Cardiac muscle cell (in vitro differentiated cells and primary cell): ENCODE measurements at regions not wholly inside any gene's neighbourhood (a gene's known extent, or its start where the extent isn't known, plus 50 kb on each side); places are given as distances from the start of the nearest gene placed in this dataset.

Experiments
- DNase-seq, 2 donors: peaks; one replicate each; pipeline versions ENCODE4 v3.0.0 to v3.0.0-alpha.2; 2010 to 2017; ENCODE audit warnings: low read depth in 1 of 2, low spot score in 1 of 2
- H3K27ac ChIP-seq: fragments of 200-600 bp; sonication (generic); 2 replicates; pipeline ENCODE4 v1.5.1; 2016
- H3K27me3 ChIP-seq: fragments of 200-600 bp; sonication (generic); 2 replicates; pipeline ENCODE4 v1.6.0; 2016; ENCODE audit warnings: control low read depth
- H3K36me3 ChIP-seq: fragments of 200-600 bp; sonication (generic); 2 replicates; pipeline ENCODE4 v1.5.1; 2016; ENCODE audit warnings: control low read depth
- H3K4me1 ChIP-seq: fragments of 200-600 bp; sonication (generic); 2 replicates; pipeline ENCODE4 v1.8.1; 2017; ENCODE audit warnings: low read depth, mild to moderate bottlenecking, mixed run types
- H3K4me3 ChIP-seq: fragments of 200-600 bp; sonication (generic); 2 replicates; pipeline ENCODE4 v1.5.1; 2016; ENCODE audit warnings: mild to moderate bottlenecking
- H3K9me3 ChIP-seq: fragments of 200-600 bp; sonication (generic); 2 replicates; pipeline ENCODE4 v1.5.1; 2017; ENCODE audit warnings: low read depth, mild to moderate bottlenecking, control low read depth
- TF ChIP-seq, protein P1 (sequence below): IDR thresholded peaks from 2 replicates; pipeline ENCODE4 v1.5.1; 2012; ENCODE audit warnings: low read depth, mild to moderate bottlenecking, low read length

DNA sequence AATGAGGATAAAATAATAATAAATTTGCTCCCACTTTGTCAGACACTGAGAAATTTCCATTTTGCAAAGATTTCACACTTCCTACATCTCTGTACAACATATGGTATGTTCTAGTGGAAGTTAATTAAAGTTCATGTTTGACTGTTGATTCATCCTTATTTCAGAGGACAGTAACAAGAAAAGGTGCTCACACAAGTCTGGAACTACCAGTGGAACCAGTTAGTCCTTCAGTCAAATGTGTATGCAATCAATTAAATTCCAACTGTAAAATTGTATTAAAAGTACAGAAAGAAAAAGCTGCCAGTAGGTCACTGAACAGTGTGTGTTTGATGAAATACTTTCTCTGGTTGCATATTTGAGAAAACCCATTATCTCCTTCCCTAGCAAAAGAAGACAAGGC, 496.0 kb upstream of the PKN2 start:
- H3K27ac ChIP-seq: no peak overlapping the region
- no peaks in the 10 kb centered on the region for H3K4me1 ChIP-seq
- TF ChIP-seq, protein P1, sequence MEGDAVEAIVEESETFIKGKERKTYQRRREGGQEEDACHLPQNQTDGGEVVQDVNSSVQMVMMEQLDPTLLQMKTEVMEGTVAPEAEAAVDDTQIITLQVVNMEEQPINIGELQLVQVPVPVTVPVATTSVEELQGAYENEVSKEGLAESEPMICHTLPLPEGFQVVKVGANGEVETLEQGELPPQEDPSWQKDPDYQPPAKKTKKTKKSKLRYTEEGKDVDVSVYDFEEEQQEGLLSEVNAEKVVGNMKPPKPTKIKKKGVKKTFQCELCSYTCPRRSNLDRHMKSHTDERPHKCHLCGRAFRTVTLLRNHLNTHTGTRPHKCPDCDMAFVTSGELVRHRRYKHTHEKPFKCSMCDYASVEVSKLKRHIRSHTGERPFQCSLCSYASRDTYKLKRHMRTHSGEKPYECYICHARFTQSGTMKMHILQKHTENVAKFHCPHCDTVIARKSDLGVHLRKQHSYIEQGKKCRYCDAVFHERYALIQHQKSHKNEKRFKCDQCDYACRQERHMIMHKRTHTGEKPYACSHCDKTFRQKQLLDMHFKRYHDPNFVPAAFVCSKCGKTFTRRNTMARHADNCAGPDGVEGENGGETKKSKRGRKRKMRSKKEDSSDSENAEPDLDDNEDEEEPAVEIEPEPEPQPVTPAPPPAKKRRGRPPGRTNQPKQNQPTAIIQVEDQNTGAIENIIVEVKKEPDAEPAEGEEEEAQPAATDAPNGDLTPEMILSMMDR: no peak
- no peaks in the 10 kb centered on the region for H3K9me3 ChIP-seq
- no peak overlapping the region for H3K4me3 ChIP-seq
- no peaks in the 10 kb centered on the region for H3K27me3 ChIP-seq
- DNase-seq: no peak
- no peaks in the 10 kb centered on the region for H3K36me3 ChIP-seq

DNA sequence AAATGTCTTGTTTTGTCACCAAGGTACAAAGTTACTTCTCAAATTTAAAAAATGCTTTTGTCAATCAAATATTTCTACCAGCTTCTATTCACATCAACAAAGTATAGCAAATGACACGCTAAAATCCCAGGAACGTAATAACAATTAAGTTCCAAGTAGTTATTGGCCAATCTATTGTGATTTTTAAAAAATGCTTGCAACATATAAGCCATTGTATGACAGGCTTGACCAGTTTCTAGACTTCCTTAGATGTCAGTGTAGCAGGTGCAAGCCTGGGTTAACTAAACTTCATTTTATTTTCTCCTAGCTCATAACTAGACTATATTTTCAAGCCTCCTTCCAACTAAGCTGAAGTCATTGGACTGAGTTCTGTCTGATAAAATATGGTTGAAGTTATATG, 494.5 kb upstream of the PKN2 start:
- DNase-seq: no peak
- Histone ChIP-seq H3K4me3 (no peak overlapping the region), H3K27ac (no peak overlapping the region), H3K36me3 (no peaks in the 10 kb centered on the region), H3K9me3 (no peaks in the 10 kb centered on the region), H3K4me1 (no peaks in the 10 kb centered on the region), H3K27me3 (no peaks in the 10 kb centered on the region)
- TF ChIP-seq, protein P1: no peak

DNA sequence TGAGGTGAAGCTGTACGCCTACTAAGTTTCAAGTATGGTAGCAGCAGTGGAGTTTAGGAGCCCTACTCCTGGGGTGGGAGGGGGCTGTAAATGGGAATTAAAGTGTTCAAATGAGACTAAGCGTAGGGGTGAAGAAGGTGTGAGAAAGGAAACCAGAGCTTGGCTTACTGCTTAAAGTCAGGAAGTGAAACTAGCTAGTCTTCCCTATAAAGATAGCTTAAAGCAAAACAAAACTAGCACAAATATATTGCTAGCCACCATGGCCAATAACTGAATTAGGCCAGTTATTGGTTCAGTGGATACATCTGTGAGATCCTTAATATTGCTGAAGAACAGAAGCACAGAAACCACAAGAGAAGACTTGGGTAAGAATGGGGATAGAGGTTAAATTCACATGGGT, 492.2 kb upstream of the PKN2 start:
- no peak for DNase-seq
- no peak overlapping the region for H3K4me3 ChIP-seq
- no peaks in the 10 kb centered on the region for H3K9me3 ChIP-seq
- H3K4me1 ChIP-seq: no peaks in the 10 kb centered on the region
- TF ChIP-seq, protein P1: no peak
- no peaks in the 10 kb centered on the region for H3K27me3 ChIP-seq
- H3K27ac ChIP-seq: no peak overlapping the region
- no peaks in the 10 kb centered on the region for H3K36me3 ChIP-seq

DNA sequence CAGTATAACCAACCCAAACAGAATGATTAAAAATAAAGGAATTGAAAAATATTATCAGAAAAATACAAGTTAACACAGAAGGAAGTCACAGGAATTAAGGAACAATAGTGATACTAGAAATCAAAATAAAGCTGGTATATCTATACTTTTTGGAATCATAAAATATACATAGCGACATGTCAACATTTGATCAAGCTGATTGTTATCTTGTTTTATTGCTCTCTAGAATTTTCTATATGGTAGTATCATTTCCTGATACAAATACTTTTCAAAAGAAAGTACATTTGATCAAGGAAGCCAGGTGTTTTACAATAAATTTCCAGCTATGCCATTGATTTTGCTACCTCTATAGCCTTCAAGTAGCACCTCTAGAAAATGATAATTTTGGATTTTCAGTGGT, 489.5 kb upstream of the PKN2 start:
- H3K27ac ChIP-seq: no peak overlapping the region
- no peak for DNase-seq
- TF ChIP-seq, protein P1: no peak
- H3K9me3 ChIP-seq: no peaks in the 10 kb centered on the region
- H3K4me1 ChIP-seq: no peaks in the 10 kb centered on the region
- no peaks in the 10 kb centered on the region for H3K36me3 ChIP-seq
- H3K4me3 ChIP-seq: no peak overlapping the region
- no peaks in the 10 kb centered on the region for H3K27me3 ChIP-seq

DNA sequence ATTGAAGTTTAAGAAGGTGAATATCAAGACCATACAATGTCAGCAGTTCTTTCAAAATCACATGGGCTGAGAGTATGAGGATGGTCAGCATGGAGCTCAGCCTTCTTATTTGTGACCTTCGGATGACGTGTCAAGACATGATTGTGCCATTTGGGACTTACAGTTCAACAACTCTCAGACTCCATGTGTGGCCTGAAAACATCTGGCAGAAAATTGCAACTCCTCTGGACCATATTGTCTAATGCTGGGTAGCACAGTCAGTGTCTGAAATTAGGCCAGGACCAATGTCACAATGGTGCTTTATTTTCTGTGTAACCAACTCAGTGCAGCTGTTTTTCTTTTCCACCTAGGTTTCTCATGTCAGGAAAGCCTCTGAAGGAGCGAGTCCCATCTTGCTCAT, 483.5 kb upstream of the PKN2 start:
- DNase-seq: no peak
- H3K27me3 ChIP-seq: no peaks in the 10 kb centered on the region
- H3K4me1 ChIP-seq: no peaks in the 10 kb centered on the region
- H3K4me3 ChIP-seq: no peak overlapping the region
- TF ChIP-seq, protein P1: no peak
- no peaks in the 10 kb centered on the region for H3K9me3 ChIP-seq
- no peak overlapping the region for H3K27ac ChIP-seq
- no peaks in the 10 kb centered on the region for H3K36me3 ChIP-seq

DNA sequence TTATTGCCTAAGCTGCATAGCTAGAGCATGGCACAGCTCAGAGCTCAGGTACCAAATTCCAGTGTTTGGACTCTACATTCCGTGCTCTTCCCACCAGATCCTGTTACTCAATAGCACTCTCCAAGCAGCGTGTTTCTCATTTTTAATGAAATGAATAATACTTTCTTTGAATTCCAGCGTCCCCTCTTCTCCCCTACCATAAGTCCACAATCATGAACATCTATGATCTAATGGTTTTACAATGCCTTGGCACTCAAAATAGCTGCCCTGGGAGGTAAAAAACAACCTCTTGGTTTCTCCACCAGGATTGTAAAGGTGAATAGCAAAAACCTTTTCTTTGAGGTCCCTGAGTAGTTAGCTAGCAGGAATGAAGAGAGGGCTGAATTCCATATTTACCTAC, 480.0 kb upstream of the PKN2 start:
- Histone ChIP-seq H3K27ac (no peak overlapping the region), H3K36me3 (no peaks in the 10 kb centered on the region), H3K4me3 (no peak overlapping the region), H3K27me3 (no peaks in the 10 kb centered on the region), H3K9me3 (no peaks in the 10 kb centered on the region), H3K4me1 (no peaks in the 10 kb centered on the region)
- TF ChIP-seq, protein P1: no peak
- DNase-seq: no peak
